Loucy (cell line): ENCODE measurements at regions not wholly inside any gene's neighbourhood (a gene's known extent, or its start where the extent isn't known, plus 50 kb on each side); places are given as distances from the start of the nearest gene placed in this dataset.

Experiments
- CTCF ChIP-seq: fragments of 200-600 bp; sonication (generic); conservative IDR thresholded peaks from 2 replicates; pipeline ENCODE4 v1.5.1; 2014; ENCODE audit warnings: mild to moderate bottlenecking, antibody characterized with exemption, low read length
- EZH2phosphoT487 ChIP-seq: fragments of 200-600 bp; IDR thresholded peaks from 2 replicates; pipeline ENCODE4 v1.6.1; 2018; ENCODE audit warnings: antibody characterized with exemption, mild to moderate bottlenecking, moderate library complexity, borderline replicate concordance

- TF ChIP-seq CTCF, result no peak
- TF ChIP-seq EZH2phosphoT487, result no peak
These were observed 884.8 kb downstream of the TRIB2 start for GRCh38 chr2:13601506-13601905.
